ENCODE measurements at regions not wholly inside any gene's neighbourhood (a gene's known extent, or its start where the extent isn't known, plus 50 kb on each side); places are given as distances from the start of the nearest gene placed in this dataset.

DNA sequence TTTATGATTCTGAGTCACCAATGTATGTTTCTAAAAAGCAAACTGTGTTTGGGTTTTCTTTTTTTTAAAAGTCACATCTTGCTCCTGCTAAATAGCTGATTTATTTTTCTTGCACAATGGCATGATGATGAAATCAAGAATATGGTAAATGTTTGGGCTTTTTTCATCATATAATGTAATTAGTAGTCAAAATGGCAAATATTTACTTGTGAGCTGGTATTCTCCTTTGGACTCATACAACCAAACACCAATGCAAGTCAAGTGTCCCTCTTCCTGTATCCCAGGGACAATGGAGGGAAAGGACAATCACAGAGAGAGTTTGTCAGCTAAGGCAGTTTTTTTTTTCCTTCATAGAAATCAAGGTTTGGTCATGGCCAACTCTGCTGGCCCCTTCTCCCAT, 94.6 kb upstream of the RALGPS2 start:
- TF ChIP-seq CTCF (IDR thresholded peaks at IDR 0.05) (no peak), POLR2A (IDR thresholded peaks at IDR 0.05) (no peak)

Measured in Peyer's patch (tissue), 4 donors.